ENCODE measurements at regions not wholly inside any gene's neighbourhood (a gene's known extent, or its start where the extent isn't known, plus 50 kb on each side); places are given as distances from the start of the nearest gene placed in this dataset.
"Not testable (repeated sequence)": the region's sequence is repeated elsewhere in the genome, so short reads cannot be mapped to it uniquely, and the experiment has no call there.

GRCh38 chr3:25957026-25957425 lies 167.1 kb downstream of the OXSM start:
- DNase-seq = no peak

GRCh38 chr3:25960776-25961175 lies 170.9 kb downstream of the OXSM start:
- DNase-seq = peak in 1 of 2 experiments; percentile 37

GRCh38 chr3:25962255-25962654 lies 172.4 kb downstream of the OXSM start:
- DNase-seq = peak in 1 of 2 experiments; percentile 16

- no peak for DNase-seq
Observed at GRCh38 chr3:25964141-25964540, 174.3 kb downstream of the OXSM start.

- no peak for DNase-seq
Observed at GRCh38 chr3:25967385-25967784, 177.5 kb downstream of the OXSM start.

- DNase-seq = no peak
Observed at GRCh38 chr3:25971736-25972135, 181.8 kb downstream of the OXSM start.

- peak; percentile 13 to 56 for DNase-seq
Observed at GRCh38 chr3:25973122-25973521, 183.2 kb downstream of the OXSM start.

- DNase-seq = no peak
Observed at GRCh38 chr3:25982756-25983155, 192.9 kb downstream of the OXSM start.

GRCh38 chr3:25985621-25986020 lies 195.7 kb downstream of the OXSM start:
- DNase-seq = no peak

GRCh38 chr3:25992606-25993005 lies 202.7 kb downstream of the OXSM start:
- DNase-seq = no peak

- DNase-seq = no peak
Observed at GRCh38 chr3:26004172-26004571, 214.3 kb downstream of the OXSM start.

GRCh38 chr3:26011276-26011675 lies 221.4 kb downstream of the OXSM start:
- DNase-seq = no peak

GRCh38 chr3:26012241-26012745 lies 222.4 kb downstream of the OXSM start:
- no peak for DNase-seq

- no peak for DNase-seq
Observed at GRCh38 chr3:26015752-26016151, 225.9 kb downstream of the OXSM start.

- DNase-seq = peak in 1 of 2 experiments; percentile 50
Observed at GRCh38 chr3:26018889-26019288, 229.0 kb downstream of the OXSM start.

GRCh38 chr3:26024206-26024605 lies 234.3 kb downstream of the OXSM start:
- DNase-seq = not testable (repeated sequence)

GRCh38 chr3:26029321-26029720 lies 239.4 kb downstream of the OXSM start:
- no peak for DNase-seq

- not testable (repeated sequence) for DNase-seq
Observed at GRCh38 chr3:26042126-26042525, 252.2 kb downstream of the OXSM start.

GRCh38 chr3:26049951-26050350 lies 260.1 kb downstream of the OXSM start:
- DNase-seq = no peak

- no peak for DNase-seq
Observed at GRCh38 chr3:26050776-26051175, 260.9 kb downstream of the OXSM start.

GRCh38 chr3:26058901-26059321 lies 269.0 kb downstream of the OXSM start:
- no peak for DNase-seq

- DNase-seq = no peak
Observed at GRCh38 chr3:26061947-26062346, 272.1 kb downstream of the OXSM start.

- DNase-seq = no peak
Observed at GRCh38 chr3:26064297-26064696, 274.4 kb downstream of the OXSM start.

- DNase-seq = no peak
Observed at GRCh38 chr3:26068890-26069289, 279.0 kb downstream of the OXSM start.

GRCh38 chr3:26070854-26071253 lies 281.0 kb downstream of the OXSM start:
- no peak for DNase-seq

- DNase-seq = no peak
Observed at GRCh38 chr3:26074080-26074479, 284.2 kb downstream of the OXSM start.
